Left renal pelvis (tissue), 4 donors: ENCODE measurements at regions not wholly inside any gene's neighbourhood (a gene's known extent, or its start where the extent isn't known, plus 50 kb on each side); places are given as distances from the start of the nearest gene placed in this dataset.

ENCODE experiments used
- DNase-seq, 4 donors: peaks; one replicate each; pipeline ENCODE4 v3.0.0-alpha.2; 2013; ENCODE audit warnings: low read depth in 4 of 4, low spot score in 3 of 4

DNA sequence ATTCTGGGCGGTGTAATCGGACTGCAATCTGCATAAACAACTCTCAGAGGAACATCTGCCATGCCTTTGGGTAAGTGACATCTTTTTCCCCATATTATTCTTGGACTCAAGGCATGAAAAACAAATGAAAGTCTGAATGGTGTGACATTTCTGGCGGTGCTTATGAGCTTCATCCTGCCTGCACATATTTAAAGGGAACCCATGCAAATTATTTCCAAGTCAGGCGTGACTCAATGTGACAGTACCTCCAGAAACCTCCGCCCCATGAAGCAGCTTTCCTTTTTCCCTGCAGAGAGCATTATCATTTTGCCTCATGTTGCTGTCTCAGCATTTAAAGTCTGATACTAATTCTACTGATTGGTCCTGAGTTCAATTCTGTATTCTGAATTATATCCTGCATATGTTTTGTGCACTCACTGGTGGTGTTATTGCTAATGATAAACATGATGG lies 585.4 kb downstream of the SNAPC1 start:
- no peak for DNase-seq

DNA sequence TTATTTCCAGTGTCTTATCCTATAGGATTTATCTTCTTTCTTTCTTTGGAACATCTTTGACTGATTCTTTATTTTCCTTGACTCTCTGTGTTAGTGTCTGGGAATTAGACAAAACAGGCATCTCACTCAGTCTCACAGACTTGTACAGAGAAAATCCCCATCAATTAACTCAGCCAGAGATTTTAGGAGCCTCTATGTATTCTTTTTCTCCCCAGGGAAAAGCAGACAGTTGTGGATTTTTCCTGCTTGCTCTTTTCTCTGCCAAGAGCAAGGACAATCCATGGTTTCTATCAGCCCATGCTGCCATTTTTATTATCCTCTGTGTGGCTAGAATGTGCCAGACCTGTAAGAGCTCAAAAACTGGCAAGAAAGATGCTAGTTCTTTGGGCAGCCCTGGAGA lies 595.1 kb downstream of the SNAPC1 start:
- no peak for DNase-seq

DNA sequence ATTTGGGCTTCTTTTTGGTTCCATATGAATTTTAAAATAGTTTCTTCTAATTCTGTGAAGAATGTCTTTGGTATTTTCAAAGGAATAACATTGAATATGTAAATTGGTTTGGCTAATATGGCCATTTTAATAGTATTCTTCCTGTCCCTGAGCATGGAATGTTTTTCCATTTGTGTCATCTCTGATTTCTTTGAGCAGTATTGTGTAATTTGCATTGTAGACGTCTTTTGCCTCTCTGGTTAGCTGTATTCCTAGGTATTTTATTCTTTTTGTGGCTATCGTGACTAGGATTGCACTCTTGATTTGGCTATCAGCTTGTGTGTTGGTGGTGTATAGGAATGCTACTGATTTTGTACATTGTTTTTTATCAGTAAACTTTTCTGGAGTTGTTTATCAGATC lies 601.9 kb downstream of the SNAPC1 start:
- no peak for DNase-seq

DNA sequence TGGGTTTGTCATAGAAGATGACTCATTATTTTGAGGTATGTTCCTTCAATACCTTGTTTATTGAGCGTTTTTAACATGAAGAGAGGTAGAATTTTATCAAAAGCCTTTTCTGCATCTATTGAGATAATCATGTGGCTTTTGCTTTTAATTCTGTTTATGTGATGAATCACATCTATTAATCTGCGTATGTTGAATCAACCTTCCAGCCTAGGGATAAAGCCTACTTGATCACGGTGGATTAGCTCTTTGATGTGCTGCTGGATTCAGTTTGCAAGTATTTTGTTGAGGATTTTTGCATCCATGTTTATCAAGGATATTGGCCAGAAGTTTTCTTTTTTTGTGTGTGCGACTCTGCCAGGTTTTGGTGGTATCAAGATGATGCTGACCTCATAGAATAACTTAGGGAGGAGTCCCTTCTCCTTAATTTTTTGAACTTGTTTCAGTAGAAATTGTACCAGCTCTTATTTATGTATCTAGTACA lies 602.6 kb downstream of the SNAPC1 start:
- DNase-seq, result no peak

DNA sequence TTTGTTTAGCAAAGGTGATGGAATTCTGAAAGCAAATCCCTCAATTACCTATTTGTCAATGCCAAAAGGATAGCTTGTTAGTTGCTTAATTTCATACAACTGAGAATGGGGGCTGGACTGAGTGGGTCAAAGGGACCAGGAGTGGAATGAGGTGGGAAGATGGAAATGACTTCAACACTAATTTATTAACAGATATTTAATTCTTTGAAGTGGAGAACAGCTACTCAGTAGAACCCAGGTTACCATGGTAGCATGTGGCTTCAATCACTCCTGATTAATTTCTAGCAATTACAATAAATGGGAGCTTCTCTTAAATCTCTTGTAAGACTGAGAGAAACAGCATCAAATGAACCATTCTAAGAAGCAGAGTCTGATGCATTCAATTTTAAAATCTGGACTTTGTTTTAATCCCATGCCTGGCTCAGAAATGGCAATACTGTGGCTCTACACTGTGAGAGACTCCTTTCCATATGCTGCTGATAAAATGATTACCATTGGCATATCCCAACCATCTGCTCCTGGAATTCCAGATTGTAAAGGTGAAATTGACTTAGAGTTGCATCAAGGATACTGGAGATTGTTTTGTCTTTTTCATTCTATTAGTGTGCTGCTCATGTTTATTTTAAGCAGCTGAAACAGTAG lies 607.8 kb downstream of the SNAPC1 start:
- DNase-seq, result no peak

DNA sequence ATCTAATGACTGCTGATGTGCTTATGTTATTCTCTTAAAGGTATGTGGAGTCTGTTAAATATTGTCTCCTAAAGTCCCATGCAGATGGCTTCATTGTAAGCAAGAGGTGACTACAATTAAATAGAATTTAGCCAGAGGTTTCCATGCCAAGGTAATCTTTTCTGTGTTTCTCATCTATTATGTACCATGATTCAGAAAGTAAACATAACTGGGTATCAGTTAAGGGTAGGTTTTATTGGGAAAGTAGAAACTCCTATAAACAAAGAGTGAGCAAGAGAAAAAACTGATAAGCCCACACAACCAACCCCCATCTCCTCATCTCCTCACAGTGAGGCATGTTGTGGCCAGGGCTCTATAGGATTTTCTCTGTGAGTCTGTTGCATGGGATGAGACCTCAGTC lies 611.7 kb downstream of the SNAPC1 start:
- no peak for DNase-seq

DNA sequence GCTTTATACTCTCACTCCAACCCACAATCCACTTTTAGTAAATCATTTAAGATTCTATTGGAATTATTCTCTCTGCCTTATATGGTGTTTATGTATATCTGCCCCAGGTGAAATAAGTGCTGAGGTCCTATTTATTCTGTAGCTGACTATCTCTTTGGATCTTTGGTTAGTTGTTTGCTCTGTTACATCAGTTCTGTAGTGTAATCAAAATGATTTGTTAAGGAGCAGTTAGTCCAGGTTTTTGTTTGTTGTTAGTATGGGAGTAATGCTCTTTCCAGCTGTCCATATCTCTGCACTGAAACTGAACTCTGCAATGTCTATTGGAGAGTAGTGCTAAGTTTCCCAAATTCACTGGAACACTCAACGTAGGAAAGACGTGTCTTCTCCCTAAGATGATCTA lies 615.8 kb downstream of the SNAPC1 start:
- no peak for DNase-seq

DNA sequence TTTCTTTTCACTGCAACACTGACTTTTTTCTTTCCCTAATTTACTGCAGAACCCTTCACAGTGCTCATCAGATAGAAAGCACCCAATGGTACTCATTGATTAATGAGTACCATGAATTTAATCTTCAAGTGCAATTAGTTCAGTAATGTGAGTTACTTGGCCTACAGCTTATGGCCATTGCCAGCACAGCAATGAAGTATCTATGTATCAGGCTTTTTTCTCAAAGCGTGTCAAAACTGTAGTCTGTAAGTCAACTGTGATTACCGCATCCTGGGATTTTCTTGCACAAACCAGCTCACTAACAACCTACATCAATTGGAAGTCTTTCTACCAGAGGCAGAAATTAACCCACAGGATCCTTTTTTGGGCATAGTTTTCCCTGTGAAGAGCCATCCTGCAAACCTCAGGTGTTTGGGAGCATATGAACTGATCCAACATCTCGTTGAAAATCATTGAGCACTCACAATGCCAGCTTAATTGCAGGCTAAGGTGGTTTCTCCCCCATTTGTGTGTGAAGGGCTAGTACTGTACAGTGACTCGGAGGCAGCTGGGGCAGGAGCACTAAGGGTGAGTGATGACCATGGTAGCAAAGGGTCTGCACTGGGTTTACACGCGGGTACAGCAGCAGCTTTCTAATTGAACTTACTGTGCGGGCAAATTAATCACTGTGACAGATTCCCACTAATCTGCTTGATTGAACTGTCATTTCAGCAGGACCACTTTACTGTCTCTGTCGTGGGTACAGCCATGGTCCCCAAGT lies 619.3 kb downstream of the SNAPC1 start:
- DNase-seq, result no peak

DNA sequence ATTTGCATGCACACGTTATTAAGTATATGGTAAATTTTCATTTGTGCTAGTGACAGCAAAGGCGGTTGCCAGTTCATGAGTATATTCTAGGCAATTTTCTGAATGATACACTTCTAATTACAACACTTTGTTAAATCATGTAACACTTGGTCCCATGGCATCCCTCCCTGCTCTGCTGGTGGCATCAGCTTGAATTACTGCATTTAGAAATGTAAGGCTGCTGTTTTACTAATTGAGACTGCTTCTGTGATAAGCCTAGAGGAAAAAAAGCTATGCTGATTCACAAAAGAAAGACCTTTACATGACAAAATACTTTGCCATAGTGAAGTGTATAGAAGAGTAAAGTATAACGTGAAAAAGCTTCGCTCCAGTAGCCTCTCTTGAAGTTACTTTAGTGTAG lies 636.1 kb downstream of the KCNH5 start:
- no peak for DNase-seq

DNA sequence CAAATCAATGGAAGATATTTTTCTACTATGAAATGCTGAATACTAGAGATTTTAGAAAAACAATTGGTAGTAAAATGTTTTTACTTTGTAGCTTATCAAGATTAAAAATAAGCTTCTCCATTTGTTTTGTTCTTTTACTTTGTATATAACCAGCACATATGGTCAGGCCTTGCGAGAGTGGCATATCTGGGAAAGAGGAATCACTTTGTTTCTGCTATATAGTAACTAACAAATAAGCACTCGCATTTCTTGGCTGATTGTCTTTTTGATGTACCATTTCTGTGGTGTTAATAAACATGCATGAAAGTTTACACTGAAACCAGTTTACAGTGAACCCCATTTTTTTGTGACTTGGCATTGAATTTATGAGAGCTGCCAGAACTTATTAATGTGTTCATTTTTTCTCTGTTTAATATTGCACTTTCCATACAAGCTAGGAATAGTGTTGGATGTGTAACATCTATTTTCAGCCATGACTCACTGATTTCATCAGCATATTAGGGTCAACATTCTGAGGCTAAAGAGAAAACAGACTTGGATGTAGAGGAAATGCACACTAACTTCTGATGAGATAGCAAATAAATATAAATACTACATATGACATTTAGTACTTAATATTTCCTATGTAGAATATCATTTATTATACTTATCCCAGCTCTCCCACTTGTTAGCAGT lies 635.5 kb downstream of the KCNH5 start:
- DNase-seq, result no peak

DNA sequence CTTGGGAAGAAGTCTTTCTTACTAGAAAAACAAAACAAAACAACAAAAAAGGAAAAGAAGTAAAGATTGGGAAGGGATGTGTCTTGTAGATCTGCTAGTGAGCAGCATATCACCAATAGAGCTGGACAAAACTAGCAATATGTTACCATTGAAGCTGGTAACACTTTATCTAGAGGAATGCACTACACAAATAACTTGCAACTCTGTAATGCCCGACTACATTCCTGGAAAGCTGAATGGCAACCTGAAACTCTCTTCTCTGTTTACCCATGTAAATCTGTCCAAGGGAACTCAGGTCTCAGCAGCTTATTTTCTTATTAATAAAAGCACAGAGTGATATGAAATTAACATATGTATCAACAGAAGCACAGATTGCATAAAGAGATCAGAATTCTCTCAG lies 624.4 kb downstream of the KCNH5 start:
- DNase-seq, result peak in 1 of 4 donors; percentile 7

DNA sequence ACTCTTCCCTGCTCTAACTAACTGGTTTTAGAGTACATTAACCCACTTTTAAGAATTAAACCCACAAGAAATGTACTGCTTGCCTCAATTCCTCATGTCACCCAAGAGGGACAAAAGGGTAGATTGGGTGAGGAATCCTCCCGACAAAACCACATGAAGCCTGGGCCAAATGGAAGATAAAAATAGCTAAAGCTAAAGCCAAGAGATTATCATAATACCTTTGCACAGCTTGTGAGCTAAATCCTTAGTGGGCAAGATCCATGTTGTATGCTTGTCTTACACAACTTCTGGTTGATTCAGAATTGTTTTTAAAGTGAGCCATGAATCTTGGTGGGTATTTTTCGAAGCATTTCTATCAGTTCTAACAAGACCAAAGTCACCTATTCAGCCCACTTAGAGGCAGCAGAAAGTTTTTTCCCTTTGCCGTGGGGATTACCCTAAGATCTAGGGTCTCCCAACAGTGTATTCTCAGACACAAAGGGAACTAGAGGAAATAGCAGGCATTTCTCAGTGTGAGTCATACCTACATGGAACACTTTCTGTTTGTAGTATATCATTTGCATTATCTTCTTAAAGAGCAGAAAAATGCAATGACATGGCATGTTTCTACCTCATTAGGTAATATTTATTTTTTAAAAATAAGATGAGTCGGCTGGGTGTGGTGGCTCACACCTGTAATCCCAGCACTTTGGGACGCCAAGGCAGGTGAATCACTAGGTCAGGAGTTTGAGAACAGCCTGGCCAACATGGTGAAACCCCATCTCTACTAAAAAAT lies 616.6 kb downstream of the KCNH5 start:
- DNase-seq, result no peak

DNA sequence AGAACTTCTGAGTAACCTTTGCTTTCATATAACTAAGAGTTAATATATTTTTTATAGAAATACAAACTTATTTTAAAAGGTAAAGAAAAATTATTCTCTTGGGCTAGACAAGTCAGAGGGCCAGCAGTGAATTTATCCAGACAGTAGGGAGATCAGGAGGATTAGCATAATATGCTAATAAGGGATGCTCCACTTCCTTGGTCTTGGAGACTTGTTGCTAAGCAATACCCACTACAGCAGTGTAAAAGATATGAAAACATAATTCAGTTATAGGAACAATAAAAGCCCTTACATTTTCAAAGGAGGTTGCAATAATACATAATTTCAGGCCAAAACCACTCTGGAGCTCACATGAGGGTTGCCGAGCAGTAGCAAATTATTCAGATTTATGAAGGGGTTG lies 615.6 kb downstream of the KCNH5 start:
- DNase-seq, result no peak

DNA sequence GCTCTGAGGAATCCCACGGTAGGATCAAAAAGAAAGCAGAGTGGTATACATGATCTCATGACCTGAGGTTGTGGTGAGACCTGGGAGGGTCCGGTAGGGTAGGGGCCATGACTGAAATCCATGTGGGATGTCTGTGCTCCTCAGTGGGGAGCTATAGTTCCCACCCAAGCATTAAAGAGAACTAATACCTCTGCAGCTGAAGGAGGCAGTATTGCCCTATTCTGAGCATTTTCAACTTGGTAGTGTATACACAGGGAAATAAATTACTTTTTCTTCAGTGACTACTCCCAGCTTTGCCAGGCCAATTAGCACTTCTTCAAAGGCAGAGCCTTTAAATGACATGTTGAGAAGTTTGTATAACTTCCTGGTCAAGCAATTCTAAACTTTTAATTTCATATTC lies 613.8 kb downstream of the KCNH5 start:
- no peak for DNase-seq

DNA sequence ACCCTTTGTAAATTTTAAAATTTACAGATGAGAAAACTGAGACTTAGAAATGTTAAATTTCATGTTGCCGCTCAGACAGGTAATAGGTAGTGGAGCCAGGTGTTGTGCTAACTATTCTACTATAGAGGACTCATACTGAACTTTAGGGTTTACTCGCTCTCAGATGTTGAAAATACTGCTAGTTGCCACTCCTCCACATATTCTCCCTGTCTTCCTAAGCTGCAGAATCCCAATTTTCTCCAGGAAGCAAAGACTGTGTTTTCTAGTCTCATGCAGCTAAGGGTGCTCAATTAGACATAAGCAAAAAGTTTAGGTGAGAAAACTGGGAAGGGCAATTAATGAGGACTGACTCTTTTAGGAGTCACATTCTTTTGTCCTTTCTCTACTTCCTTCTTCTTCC lies 612.3 kb downstream of the KCNH5 start:
- no peak for DNase-seq

DNA sequence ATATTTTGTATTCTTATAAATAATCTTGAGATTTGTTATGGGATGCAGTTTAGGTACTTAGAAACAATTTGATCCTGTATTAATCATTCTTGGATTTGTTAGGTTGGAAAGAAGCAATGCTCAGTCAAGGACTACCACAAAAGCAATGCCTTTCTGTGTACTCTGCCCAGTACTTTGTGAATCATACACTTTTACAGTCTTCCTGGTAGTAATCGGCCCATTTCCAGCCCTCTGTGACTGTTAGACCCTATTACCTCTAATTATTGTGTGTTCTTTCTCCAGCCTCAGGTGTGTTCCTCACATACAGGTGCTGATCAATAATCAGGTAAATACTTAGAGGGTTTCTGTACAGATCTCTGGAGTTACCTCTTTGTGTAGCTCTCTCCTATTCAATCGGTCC lies 609.0 kb downstream of the KCNH5 start:
- no peak for DNase-seq

DNA sequence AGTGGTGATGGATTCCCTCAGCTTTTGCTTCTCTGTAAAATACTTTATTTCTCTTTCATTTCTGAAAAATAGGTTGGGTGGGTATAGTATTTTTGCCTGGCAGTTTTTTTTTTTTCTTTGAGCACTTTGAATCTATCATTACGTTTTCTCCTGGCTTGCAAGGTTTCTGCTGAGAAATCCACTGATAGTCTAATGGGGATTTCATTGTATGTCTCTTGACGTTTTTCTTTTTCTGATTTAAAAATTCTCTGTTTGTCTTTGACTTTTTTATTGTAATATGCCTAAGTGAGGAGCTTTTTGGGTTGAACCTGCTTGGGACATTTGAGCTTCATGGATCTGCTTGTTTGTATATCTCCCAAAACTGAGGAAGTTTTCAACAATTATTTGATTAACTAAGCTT lies 606.0 kb downstream of the KCNH5 start:
- no peak for DNase-seq

DNA sequence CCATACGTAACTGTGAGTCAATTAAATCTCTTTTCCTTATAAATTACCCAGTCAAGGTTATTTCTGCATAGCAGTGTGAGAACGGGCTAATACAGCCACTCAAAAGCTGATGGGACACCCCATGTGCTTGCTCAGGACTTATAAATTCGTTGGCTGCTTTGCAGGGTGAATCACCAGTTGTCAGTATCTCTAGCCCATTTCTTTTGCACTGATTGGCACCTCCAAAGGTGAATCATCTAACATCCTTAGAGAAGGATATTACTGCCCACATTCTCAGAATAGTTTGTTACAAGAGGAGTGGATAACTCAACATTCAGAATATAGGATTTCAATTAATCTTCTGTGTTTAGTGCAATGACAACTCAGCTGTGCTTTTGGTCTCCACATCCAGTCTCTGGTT lies 601.5 kb downstream of the KCNH5 start:
- DNase-seq, result no peak

DNA sequence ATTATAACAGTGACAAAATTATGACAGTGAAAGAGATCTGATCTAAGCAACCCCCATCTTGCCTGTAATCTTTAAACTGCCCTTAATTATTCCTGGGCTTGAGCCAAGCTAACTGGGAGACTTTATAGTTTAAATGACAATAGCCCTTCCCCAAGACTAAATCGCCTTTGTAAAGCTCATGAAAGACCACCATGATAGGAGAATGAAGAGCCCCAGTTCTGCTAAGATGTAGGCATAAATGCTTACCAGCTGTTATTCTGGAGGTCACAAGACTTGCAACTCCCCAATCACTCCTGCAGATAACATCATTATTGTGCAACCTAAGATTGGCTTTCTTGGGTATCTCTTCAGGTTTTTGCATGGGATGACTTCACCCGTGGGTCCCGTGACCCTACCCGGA lies 599.7 kb downstream of the KCNH5 start:
- DNase-seq, result no peak

DNA sequence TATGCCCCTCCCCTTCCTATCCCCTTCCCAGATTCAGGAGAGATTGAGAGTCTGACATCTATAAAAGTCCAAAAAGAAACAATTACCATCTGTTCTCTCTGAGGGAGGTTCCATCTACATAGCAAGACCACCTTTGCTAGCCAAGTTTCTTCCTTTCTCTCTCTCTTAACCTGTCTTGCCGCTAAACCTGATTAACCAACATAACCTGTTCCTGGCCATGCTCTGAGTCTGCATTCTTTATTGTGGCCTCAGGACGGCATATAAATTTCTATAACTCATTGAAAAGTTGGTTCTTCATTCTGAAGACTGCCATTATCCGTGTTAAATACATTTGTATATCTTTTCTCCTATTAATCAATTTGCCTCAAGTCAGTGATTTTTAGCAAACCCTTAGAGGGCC lies 594.0 kb downstream of the KCNH5 start:
- DNase-seq, result no peak

DNA sequence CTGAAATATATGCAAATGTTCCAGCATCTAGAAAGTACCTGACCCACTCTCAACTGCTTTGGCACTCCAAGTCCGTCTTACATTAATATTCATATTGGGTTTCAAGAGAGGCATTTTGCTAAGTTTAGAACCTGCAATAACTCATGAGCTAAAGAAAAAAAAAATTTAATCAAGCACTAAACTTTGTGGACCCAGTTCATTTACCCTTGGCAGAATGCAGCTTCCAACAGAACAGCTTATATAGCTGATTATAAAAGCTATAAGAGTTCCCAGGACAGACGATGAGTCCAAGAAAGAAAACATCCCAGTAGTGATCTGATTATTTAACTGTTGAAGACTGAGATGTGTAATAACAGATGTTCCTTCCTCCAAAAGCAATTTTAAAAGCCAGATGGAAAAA lies 592.0 kb downstream of the KCNH5 start:
- DNase-seq, result no peak
